ENCODE measurements at regions not wholly inside any gene's neighbourhood (a gene's known extent, or its start where the extent isn't known, plus 50 kb on each side); places are given as distances from the start of the nearest gene placed in this dataset.

GRCh38 chr5:2581418-2581817 is 170.1 kb downstream of the IRX2 start:
- no peak for DNase-seq (ENCODE audit: extremely low spot score)
- TF ChIP-seq CTCF (IDR thresholded peaks at IDR 0.05; ENCODE audit: control extremely low read depth, extremely low read depth, low read depth, missing control alignments) = no peak
- CTCF ChIA-PET = no interaction called here
- POLR2A ChIA-PET = no interaction called here

GRCh38 chr5:2579126-2579525 is 172.4 kb downstream of the IRX2 start:
- no peak for DNase-seq (ENCODE audit: extremely low spot score)
- POLR2A ChIA-PET = no interaction called here
- no peak for TF ChIP-seq CTCF (IDR thresholded peaks at IDR 0.05; ENCODE audit: control extremely low read depth, extremely low read depth, low read depth, missing control alignments)
- CTCF ChIA-PET = no interaction called here

- DNase-seq (ENCODE audit: extremely low spot score) = no peak
- POLR2A ChIA-PET = no interaction called here
- TF ChIP-seq CTCF (IDR thresholded peaks at IDR 0.05; ENCODE audit: control extremely low read depth, extremely low read depth, low read depth, missing control alignments) = no peak
- CTCF ChIA-PET = no interaction called here
Measured at GRCh38 chr5:2577312-2578036, 174.0 kb downstream of the IRX2 start.

- ChIA-PET POLR2A (no interaction called here), CTCF (no interaction called here)
- TF ChIP-seq CTCF (IDR thresholded peaks at IDR 0.05; ENCODE audit: control extremely low read depth, extremely low read depth, low read depth, missing control alignments) = no peak
- DNase-seq (ENCODE audit: extremely low spot score) = no peak
Measured at GRCh38 chr5:2576823-2577222, 174.7 kb downstream of the IRX2 start.

GRCh38 chr5:2575871-2576270 is 175.6 kb downstream of the IRX2 start:
- ChIA-PET CTCF (no interaction called here), POLR2A (no interaction called here)
- no peak for TF ChIP-seq CTCF (IDR thresholded peaks at IDR 0.05; ENCODE audit: control extremely low read depth, extremely low read depth, low read depth, missing control alignments)
- DNase-seq (ENCODE audit: extremely low spot score) = no peak

GRCh38 chr5:2575292-2575691 is 176.2 kb downstream of the IRX2 start:
- POLR2A ChIA-PET = no interaction called here
- DNase-seq (ENCODE audit: extremely low spot score) = no peak
- CTCF ChIA-PET = no interaction called here
- TF ChIP-seq CTCF (IDR thresholded peaks at IDR 0.05; ENCODE audit: control extremely low read depth, extremely low read depth, low read depth, missing control alignments) = no peak
